Fibroblast of villous mesenchyme (primary cell): ENCODE measurements at regions not wholly inside any gene's neighbourhood (a gene's known extent, or its start where the extent isn't known, plus 50 kb on each side); places are given as distances from the start of the nearest gene placed in this dataset.

ENCODE experiments used
- DNase-seq: peaks from one replicate; pipeline ENCODE4 v3.0.0-alpha.2; 2010; ENCODE audit warnings: low read depth
- H3K4me3 ChIP-seq: 2 replicates; pipeline ENCODE4 v1.5.1; 2011; ENCODE audit warnings: low read depth, mild to moderate bottlenecking, low read length
- CTCF ChIP-seq: IDR thresholded peaks from 2 replicates; pipeline ENCODE4 v1.5.1; 2012; ENCODE audit warnings: low read depth, mild to moderate bottlenecking, low read length; ENCODE audit not compliant: insufficient read depth

GRCh38 chr9:107730666-107731065 is 241.1 kb upstream of the KLF4 start:
- TF ChIP-seq CTCF = no peak

GRCh38 chr9:107727086-107727780 is 237.7 kb upstream of the KLF4 start:
- no peak for TF ChIP-seq CTCF
- DNase-seq = peak; percentile 28
- no peak overlapping the region for H3K4me3 ChIP-seq

More at GRCh38 chr9:107730666-107731065, 241.1 kb upstream of the KLF4 start:
- DNase-seq = no peak
- H3K4me3 ChIP-seq = no peak overlapping the region

GRCh38 chr9:107723015-107723414 is 233.4 kb upstream of the KLF4 start:
- no peak for DNase-seq
- TF ChIP-seq CTCF = no peak
- H3K4me3 ChIP-seq = no peak overlapping the region

- no peak overlapping the region for H3K4me3 ChIP-seq
- DNase-seq = no peak
- no peak for TF ChIP-seq CTCF
These were observed 232.2 kb upstream of the KLF4 start for GRCh38 chr9:107721705-107722245.

- no peak overlapping the region for H3K4me3 ChIP-seq
- no peak for DNase-seq
- TF ChIP-seq CTCF = no peak
These were observed 230.9 kb upstream of the KLF4 start for GRCh38 chr9:107720501-107720900.

GRCh38 chr9:107717529-107718314 is 228.2 kb upstream of the KLF4 start:
- TF ChIP-seq CTCF = no peak
- DNase-seq = no peak
- H3K4me3 ChIP-seq = no peak overlapping the region
